ENCODE measurements at regions not wholly inside any gene's neighbourhood (a gene's known extent, or its start where the extent isn't known, plus 50 kb on each side); places are given as distances from the start of the nearest gene placed in this dataset.

- no peak for FAIRE-seq
- no peak overlapping the region for H3K27ac ChIP-seq (ENCODE audit: control insufficient read depth, insufficient read depth)
- BruUV-seq (replicated peaks), result no TSS peak
- H3K4me3 ChIP-seq, result no peak overlapping the region
- H3K36me3 ChIP-seq (ENCODE audit: control insufficient read depth in 2 of 2, insufficient read depth in 2 of 2, low read length in 1 of 2), result no peaks in the 10 kb centered on the region
- ChIA-PET SMC1A (ENCODE audit: uncharacterized antibody, unreplicated experiment) (interaction anchor here (1.5 to 1.6 kb wide), 2 partner anchors 9 to 14 kb away, joined by 4 to 6 read pairs; no protein-coding TSS in a partner anchor), RAD21 (ENCODE audit: unreplicated experiment) (no interaction called here), POLR2A (no interaction called here), CTCF (no interaction called here)
- H3K4me2 ChIP-seq (ENCODE audit: control insufficient read depth, insufficient read depth), result no peak overlapping the region
- H3K9ac ChIP-seq (ENCODE audit: control insufficient read depth, insufficient read depth, low read length), result no peak overlapping the region
- intact Hi-C loops (cut with micrococcal nuclease; ENCODE audit: unreplicated experiment) (no loop called here), in situ Hi-C loops (cut with MboI) (no loop called here)
- ATAC-seq, result no peak
- DNase-seq (ENCODE audit: low read depth, low spot score), result no peak
- no peak overlapping the region for H2AFZ ChIP-seq (ENCODE audit: control insufficient read depth, low read depth, low read length)
- TF ChIP-seq SREBF1 (IDR thresholded peaks at IDR 0.05; ENCODE audit: low read length), result no peak
- no peak for TF ChIP-seq DPF2 (IDR thresholded peaks at IDR 0.05)
- no peak for TF ChIP-seq CBX5 (IDR thresholded peaks at IDR 0.05; ENCODE audit: low read depth)
- TF ChIP-seq MTA3 (IDR thresholded peaks at IDR 0.05; ENCODE audit: borderline replicate concordance, low read length), result no peak
- TF ChIP-seq RUNX3 (IDR thresholded peaks at IDR 0.05; ENCODE audit: low read length), result no peak
- no peak for TF ChIP-seq PAX8 (IDR thresholded peaks at IDR 0.05)
- no peak for TF ChIP-seq PAX5 (IDR thresholded peaks at IDR 0.05; ENCODE audit: borderline replicate concordance, low read depth, low read length)
- TF ChIP-seq ZNF207 (IDR thresholded peaks at IDR 0.05; ENCODE audit: borderline replicate concordance), result no peak
- no peak for TF ChIP-seq BCL3 (IDR thresholded peaks at IDR 0.05; ENCODE audit: borderline replicate concordance, insufficient read depth, low read depth, low read length, poor library complexity, severe bottlenecking)
- TF ChIP-seq IRF3 (IDR thresholded peaks at IDR 0.05), result no peak
- H4K20me1 ChIP-seq (ENCODE audit: control insufficient read depth, insufficient read depth), result no peaks in the 10 kb centered on the region
- 44% methylated on average over 4 of the region's 4 CpGs for WGBS (ENCODE audit: insufficient coverage, insufficient replicate concordance, low lambda C conversion rate, missing lambda C conversion rate)
- no peaks in the 10 kb centered on the region for H3K27me3 ChIP-seq (replicated peaks in 1 of 2; ENCODE audit: control insufficient read depth in 2 of 2, insufficient read depth in 2 of 2, low read length in 1 of 2)
- H3K9me3 ChIP-seq (replicated peaks; ENCODE audit: control insufficient read depth, insufficient read depth, low read length), result no peaks in the 10 kb centered on the region
- no peaks in the 10 kb centered on the region for H3K79me2 ChIP-seq (ENCODE audit: control insufficient read depth, insufficient read depth, low read length)
- H3K4me1 ChIP-seq (ENCODE audit: control insufficient read depth, insufficient read depth, low read length), result no peaks in the 10 kb centered on the region
Measured at GRCh38 chr2:4336864-4337263, 633.5 kb downstream of the DCDC2C start.

Data from GM12878 (cell line).